Stimulated activated CD4-positive, alpha-beta T cell treated with anti-CD3 and anti-CD28 coated beads, Interleukin-12 subunit alpha, Interleukin-12 subunit beta, amount 100 ng/mL, for 24 hours (primary cell): ENCODE measurements at regions not wholly inside any gene's neighbourhood (a gene's known extent, or its start where the extent isn't known, plus 50 kb on each side); places are given as distances from the start of the nearest gene placed in this dataset.

Experiments used
- DNase-seq, 2 experiments: peaks; one replicate each; pipeline ENCODE4 v3.0.0-alpha.2; 2020; ENCODE audit warnings: low read depth in 2 of 2

DNA sequence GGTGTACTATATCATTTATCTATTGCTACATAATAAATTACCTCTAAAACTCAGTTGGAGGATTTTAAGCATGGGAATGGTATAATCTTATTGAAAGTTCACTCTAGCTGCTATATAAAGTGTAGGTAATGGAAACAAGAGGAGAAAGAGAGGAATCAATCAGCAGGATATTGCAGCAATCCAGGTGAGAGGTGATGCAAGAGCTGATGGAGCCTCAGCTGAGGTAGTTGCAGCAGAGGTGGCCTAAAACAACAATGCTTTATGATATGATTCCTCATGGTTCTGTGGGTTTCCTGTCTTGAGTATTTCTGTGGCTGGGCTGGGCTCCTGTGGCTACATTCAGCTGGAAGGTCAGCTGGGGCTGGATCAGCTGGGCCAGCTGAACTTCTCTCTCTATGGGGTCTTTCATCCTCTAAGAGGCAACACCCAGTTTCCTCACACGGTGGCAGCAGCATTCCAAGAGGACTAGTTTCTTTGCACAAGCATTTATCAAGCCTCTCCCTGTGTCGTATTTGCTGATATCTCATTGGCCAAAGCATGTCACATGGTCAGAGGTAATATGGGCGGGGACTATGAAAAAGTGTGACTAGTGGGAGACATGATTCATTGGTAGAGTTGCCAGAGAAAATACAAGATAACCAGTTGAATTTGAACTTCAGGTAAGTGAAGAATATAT is 135.4 kb upstream of the LARGE1 start:
- no peak for DNase-seq

- no peak for DNase-seq
Measured at GRCh38 chr22:34057726-34058125, 137.4 kb upstream of the LARGE1 start.

DNA sequence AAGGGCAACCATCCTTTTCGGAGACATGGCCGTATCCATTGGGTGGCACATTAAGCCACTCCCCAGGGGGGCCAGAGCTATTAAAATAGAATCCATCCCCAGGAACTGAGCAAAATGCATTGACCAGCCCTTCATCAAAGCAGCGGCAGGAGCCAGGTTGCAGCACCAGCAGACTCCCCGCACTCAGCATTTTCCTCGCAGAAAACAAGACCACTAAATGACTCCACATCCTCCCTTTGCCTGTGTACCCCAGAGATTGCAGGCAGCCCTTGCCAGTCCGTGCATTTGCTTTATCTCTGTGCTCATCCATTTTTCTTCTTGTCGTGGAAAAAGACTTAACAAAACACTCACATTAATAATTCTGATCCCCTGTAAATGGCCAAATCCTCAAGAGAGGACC is 144.4 kb upstream of the LARGE1 start:
- DNase-seq = no peak

DNA sequence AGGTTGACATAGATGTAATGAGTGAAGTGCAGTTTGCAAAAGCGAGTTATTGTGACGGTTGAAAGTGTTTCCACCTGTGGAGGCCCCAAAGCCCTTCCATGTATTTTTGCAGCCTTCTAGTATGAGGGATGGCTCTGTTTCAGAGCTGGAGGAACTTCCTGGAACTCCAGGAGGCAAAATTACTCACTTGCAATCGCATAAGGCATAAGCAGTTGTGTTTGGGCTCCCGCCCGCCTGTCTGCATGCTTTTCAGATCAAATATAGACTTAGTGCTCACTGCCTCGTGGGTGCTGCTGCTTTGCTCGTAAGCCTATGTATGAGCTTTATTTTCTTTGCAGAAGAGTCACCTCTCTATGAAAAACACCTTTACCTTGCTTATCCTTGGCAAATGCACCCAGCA is 146.8 kb upstream of the LARGE1 start:
- no peak for DNase-seq

- DNase-seq = no peak
Measured at GRCh38 chr22:34068001-34068400, 147.7 kb upstream of the LARGE1 start.

DNA sequence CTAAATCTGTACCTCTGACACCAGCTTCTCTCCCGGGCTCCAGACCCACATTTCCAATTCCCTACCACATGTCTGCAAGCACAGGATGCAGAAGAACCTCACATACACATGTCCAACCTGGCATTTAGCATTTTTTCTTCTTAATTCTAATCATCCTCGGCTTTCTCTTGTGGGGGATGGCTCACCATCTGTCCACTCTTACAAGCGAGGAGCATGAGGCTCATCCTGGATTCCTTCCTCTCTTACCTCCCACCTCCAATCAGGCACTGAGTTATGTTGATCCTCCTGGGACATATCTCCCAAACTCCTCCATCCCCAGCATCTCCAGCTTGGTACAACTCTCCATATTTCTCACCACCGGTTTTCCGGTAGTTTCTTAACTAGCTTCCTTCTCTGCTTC is 149.8 kb upstream of the LARGE1 start:
- DNase-seq = no peak

DNA sequence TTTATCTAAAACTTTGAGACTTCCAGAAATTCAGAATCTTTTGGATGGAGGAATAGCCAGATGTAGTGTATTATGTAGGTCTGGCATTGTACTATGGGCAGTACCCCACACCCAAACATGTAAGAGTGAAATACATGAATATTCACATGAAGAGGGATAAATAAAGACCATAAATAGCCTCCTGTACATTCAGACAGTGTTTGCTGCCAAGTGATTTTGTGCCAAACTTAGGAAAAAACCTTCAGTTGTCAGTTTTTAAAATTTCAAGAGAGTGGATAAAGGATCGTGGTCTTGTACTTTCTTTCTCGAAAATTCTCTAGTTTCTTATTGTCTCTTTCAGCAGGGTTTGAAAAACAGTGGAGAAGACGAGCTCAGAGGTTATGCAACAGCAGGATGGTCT is 150.3 kb upstream of the LARGE1 start:
- DNase-seq = no peak

DNA sequence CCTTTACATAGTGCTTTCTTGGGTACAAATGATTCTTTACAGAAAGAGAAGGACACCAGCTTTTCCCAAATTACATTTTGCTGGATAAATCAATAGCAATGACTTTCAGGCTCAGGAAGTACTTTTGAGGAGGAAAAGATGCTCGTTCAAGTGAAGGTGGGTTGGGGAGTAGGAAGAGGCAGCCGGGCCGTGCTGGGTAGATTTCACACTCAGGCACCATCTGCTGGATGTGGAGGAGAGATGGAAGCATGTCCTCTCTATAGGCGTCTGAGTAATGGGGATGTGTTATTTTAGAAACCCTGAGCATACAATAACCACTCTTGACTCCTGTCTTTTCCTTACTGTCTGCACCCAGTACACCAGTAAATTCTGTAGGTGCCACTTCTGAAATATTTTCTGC is 152.3 kb upstream of the LARGE1 start:
- DNase-seq = no peak

- no peak for DNase-seq
Measured at GRCh38 chr22:34080433-34080832, 160.2 kb upstream of the LARGE1 start.

GRCh38 chr22:34096770-34097169 is 176.5 kb upstream of the LARGE1 start:
- no peak for DNase-seq

DNA sequence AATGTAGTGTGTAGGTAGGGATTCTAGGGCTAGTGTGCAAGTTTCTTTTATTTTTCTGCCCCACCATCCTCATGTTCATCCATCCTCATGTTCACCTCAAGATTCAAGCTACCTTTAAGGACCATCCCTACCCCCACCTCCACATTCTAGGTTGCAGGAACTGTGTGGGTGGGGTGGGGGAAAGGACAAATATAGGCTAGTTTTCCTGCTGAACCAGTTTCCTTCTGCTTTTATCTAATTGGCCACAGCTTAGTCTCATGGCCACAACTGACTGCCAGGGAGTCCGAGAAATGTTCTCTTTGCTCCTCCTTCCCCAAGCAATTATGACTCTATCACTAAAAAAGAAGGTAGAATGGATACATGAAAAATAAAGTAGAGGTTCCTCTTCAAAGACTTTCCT is 179.0 kb upstream of the LARGE1 start:
- no peak for DNase-seq

GRCh38 chr22:34102633-34103032 is 182.4 kb upstream of the LARGE1 start:
- DNase-seq = no peak

DNA sequence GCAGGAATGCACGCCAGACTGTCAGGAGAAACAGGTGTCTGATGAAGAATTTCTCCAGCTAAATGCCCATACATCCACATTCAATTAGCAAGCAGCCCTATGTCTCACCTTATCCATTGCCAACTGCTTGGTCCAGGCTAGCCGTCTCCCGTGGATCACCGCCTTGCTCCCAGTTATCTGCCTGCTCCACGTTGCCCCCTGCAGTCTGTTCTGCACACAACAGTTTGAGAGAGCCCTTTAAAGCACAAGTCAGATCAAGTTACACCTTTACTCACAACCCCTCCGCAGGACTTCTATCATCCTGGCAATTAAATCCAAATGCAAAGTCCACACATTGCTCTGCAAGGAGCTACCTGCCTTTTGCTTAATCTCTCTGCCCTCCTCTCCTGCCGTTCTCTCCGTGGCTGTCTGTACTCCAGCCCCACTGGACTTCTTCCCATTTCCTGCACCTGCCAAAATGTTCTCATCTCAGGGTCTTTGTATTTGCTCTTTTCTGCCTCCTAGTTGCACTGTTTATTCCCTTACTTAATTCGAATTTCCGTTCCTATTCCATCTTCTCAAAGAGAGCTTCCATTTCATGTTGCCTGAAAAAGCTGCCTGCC is 185.3 kb upstream of the LARGE1 start:
- peak in 1 of 2 experiments; percentile 18 for DNase-seq

- no peak for DNase-seq
Measured at GRCh38 chr22:34108168-34108567, 187.9 kb upstream of the LARGE1 start.

GRCh38 chr22:34111210-34111824 is 191.0 kb upstream of the LARGE1 start:
- peak in 1 of 2 experiments; percentile 11 for DNase-seq

- no peak for DNase-seq
Measured at GRCh38 chr22:34113381-34113780, 193.1 kb upstream of the LARGE1 start.

- no peak for DNase-seq
Measured at GRCh38 chr22:34114406-34114805, 194.1 kb upstream of the LARGE1 start.

GRCh38 chr22:34115722-34116121 is 195.4 kb upstream of the LARGE1 start:
- DNase-seq = no peak

DNA sequence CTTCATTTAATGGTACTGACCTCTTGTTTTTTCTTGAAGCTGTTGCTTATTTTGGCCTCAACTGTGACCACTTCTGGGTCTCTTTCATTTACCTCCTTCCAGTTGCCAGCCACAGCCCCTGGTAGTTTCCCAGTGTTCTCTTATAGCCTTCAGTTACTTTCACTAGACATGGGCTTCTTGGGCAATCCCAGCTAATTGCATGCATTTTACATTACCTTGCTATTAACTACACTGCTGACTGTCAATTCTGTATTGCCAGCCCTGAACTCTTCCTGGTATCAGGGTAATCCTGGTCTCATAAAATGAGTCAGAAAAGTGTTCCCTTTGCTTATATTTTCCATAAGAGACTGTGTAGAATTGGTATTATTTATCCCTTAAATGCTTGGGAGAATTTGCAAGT is 195.8 kb upstream of the LARGE1 start:
- no peak for DNase-seq

DNA sequence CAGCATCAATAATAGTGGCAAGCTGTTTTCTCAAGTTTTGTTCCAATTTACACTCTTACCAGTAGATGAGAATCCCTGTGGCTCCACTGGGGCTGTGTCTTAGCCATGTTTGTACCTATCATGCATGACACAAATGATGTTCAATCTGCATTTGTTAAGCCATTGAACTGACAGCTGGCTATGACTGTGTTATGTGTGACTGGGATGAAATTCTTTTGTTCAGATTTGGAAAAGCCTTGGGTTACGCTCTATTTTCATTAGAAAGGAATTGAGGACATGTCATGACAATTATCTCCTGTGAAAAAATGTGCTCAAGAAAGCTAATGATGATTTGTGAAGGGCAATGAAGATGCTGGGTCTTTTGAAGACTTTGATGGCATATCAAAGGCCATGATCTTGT is 201.8 kb upstream of the LARGE1 start:
- DNase-seq = no peak

- no peak for DNase-seq
Measured at GRCh38 chr22:34129691-34130486, 209.6 kb upstream of the LARGE1 start.

DNA sequence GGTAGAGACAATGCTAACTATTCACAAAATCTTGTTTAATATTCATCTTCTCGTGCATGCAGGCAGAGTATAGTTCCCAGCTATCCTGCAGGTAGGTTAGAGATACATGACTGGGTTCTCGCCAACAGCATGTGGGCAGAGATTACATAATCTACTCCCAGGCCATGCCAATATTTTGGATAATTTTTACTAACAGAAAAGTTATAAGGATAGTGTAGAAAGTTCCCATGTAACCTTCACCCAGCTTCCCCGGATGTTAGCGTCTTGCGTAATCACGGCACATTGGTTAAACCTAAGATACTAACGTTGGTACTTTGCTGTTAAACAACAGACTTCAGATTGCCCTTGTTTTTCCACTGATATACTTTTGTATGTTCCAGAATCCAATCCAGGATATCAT is 215.5 kb upstream of the LARGE1 start:
- no peak for DNase-seq

DNA sequence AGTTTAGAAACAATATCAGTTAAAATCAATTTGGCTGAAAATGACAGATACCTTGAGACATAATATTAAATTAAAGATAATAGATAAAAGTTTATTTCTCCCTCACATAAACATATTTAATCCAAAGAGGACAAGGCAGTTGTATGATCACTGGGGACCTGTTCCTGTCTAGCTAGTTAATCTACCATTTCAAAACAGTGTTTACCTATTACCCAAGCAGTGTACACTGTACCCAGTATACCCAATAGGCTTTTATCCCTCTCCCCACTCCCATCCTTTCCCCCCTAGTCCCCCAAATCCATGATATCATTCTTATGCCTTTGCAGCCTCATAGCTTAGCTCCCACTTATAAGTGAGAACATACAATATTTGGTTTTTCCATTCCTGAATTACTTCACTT is 229.7 kb upstream of the LARGE1 start:
- DNase-seq = no peak
